Embryonic facial prominence (tissue), 1 donor: ENCODE measurements at regions not wholly inside any gene's neighbourhood (a gene's known extent, or its start where the extent isn't known, plus 50 kb on each side); places are given as distances from the start of the nearest gene placed in this dataset.
"Not testable (repeated sequence)": the region's sequence is repeated elsewhere in the genome, so short reads cannot be mapped to it uniquely, and the experiment has no call there.

Experiments
- DNase-seq: peaks from one replicate; pipeline ENCODE4 v3.0.0-alpha.2; 2016; ENCODE audit errors: extremely low spot score

GRCh38 chr7:10463701-10464100 is 510.0 kb upstream of the PHF14 start:
- DNase-seq: no peak

GRCh38 chr7:10465536-10465935 is 508.1 kb upstream of the PHF14 start:
- DNase-seq: not testable (repeated sequence)

GRCh38 chr7:10468908-10469307 is 504.8 kb upstream of the PHF14 start:
- no peak for DNase-seq

GRCh38 chr7:10469476-10469875 is 504.2 kb upstream of the PHF14 start:
- DNase-seq: no peak

GRCh38 chr7:10471280-10472058 is 502.2 kb upstream of the PHF14 start:
- no peak for DNase-seq

- DNase-seq: no peak
Observed at GRCh38 chr7:10472115-10472514, 501.6 kb upstream of the PHF14 start.

GRCh38 chr7:10473569-10473968 is 500.1 kb upstream of the PHF14 start:
- no peak for DNase-seq

GRCh38 chr7:10474048-10474447 is 499.6 kb upstream of the PHF14 start:
- DNase-seq: no peak

GRCh38 chr7:10475940-10476641 is 497.6 kb upstream of the PHF14 start:
- DNase-seq: no peak

GRCh38 chr7:10476642-10477041 is 497.0 kb upstream of the PHF14 start:
- no peak for DNase-seq

GRCh38 chr7:10483671-10484070 is 490.0 kb upstream of the PHF14 start:
- no peak for DNase-seq

GRCh38 chr7:10484767-10485166 is 488.9 kb upstream of the PHF14 start:
- no peak for DNase-seq

- DNase-seq: not testable (repeated sequence)
Observed at GRCh38 chr7:10501206-10501884, 472.3 kb upstream of the PHF14 start.

GRCh38 chr7:10507032-10507431 is 466.6 kb upstream of the PHF14 start:
- DNase-seq: no peak

GRCh38 chr7:10521306-10521705 is 452.4 kb upstream of the PHF14 start:
- DNase-seq: no peak

GRCh38 chr7:10533429-10533828 is 440.2 kb upstream of the PHF14 start:
- not testable (repeated sequence) for DNase-seq

- DNase-seq: no peak
Observed at GRCh38 chr7:10536561-10536960, 437.1 kb upstream of the PHF14 start.

GRCh38 chr7:10537764-10538163 is 435.9 kb upstream of the PHF14 start:
- no peak for DNase-seq

GRCh38 chr7:10557375-10557774 is 416.3 kb upstream of the PHF14 start:
- no peak for DNase-seq

GRCh38 chr7:10560497-10560896 is 413.2 kb upstream of the PHF14 start:
- DNase-seq: no peak

GRCh38 chr7:10568891-10569290 is 404.8 kb upstream of the PHF14 start:
- DNase-seq: no peak

GRCh38 chr7:10571759-10572158 is 401.9 kb upstream of the PHF14 start:
- DNase-seq: no peak
